Vagina (tissue), 2 donors: ENCODE measurements at regions not wholly inside any gene's neighbourhood (a gene's known extent, or its start where the extent isn't known, plus 50 kb on each side); places are given as distances from the start of the nearest gene placed in this dataset.

Experiments
- DNase-seq, 2 donors: peaks; one replicate each; pipeline ENCODE4 v3.0.0-alpha.2; 2017; ENCODE audit errors: extremely low spot score in 2 of 2
- H3K27ac ChIP-seq: fragments of 200-600 bp; sonication (generic); one replicate; pipeline ENCODE4 v1.5.1; 2019
- H3K27me3 ChIP-seq: fragments of 200-600 bp; sonication (generic); one replicate; pipeline ENCODE4 v1.5.1; 2019
- H3K36me3 ChIP-seq, 2 donors: fragments of 200-600 bp; sonication (generic); one replicate each; pipeline ENCODE4 v1.5.1; 2017 to 2019
- H3K4me1 ChIP-seq: fragments of 200-600 bp; sonication (generic); one replicate; pipeline ENCODE4 v1.5.1; 2019
- H3K4me3 ChIP-seq, 2 donors: fragments of 200-600 bp; sonication (generic); 1 replicate in 1 of 2; 2 replicates in 1 of 2; pipeline ENCODE4 v1.5.1; 2016 to 2019
- H3K9me3 ChIP-seq: fragments of 200-600 bp; sonication (generic); one replicate; pipeline ENCODE4 v1.5.1; 2019
- CTCF ChIP-seq, 3 experiments: fragments of 450-650 bp in 2 of 3; fragments of 200-600 bp in 1 of 3; sonication (generic) in 1 of 3; IDR thresholded peaks; one replicate each; pipeline ENCODE4 v1.5.1; 2017 to 2019; ENCODE audit warnings: antibody characterized with exemption in 3 of 3, mild to moderate bottlenecking in 2 of 3, moderate library complexity in 2 of 3
- POLR2A ChIP-seq, 2 donors: fragments of 450-650 bp; IDR thresholded peaks; one replicate each; pipeline ENCODE4 v1.6.1; 2017; ENCODE audit warnings: antibody characterized with exemption in 2 of 2, mild to moderate bottlenecking in 2 of 2, moderate library complexity in 2 of 2
- POLR2AphosphoS5 ChIP-seq, 2 donors: sonication (generic); formaldehyde crosslinking; IDR thresholded peaks; one replicate each; pipeline ENCODE4 v1.9.0; 2017; ENCODE audit warnings: antibody characterized with exemption in 2 of 2, mild to moderate bottlenecking in 2 of 2, low read depth in 1 of 2; ENCODE audit not compliant: insufficient read depth in 1 of 2
- intact Hi-C: fragments of 100-400 bp; cut with DNase I; formaldehyde crosslinking; loops from one replicate; pipeline ENCODE4 v1.15.1; 2023

GRCh38 chr4:67101612-67102011 is 443.7 kb downstream of the CENPC start:
- no peak overlapping the region for H3K4me3 ChIP-seq
- no peaks in the 10 kb centered on the region for H3K27me3 ChIP-seq
- intact Hi-C loops: no loop called here
- H3K9me3 ChIP-seq: no peaks in the 10 kb centered on the region
- DNase-seq: no peak
- no peak overlapping the region for H3K27ac ChIP-seq
- TF ChIP-seq POLR2A (IDR thresholded peaks at IDR 0.05): no peak
- no peak for TF ChIP-seq POLR2AphosphoS5 (IDR thresholded peaks at IDR 0.05; ENCODE audit: insufficient read depth in 1 of 2, low read depth in 1 of 2)
- no peaks in the 10 kb centered on the region for H3K36me3 ChIP-seq
- H3K4me1 ChIP-seq: no peaks in the 10 kb centered on the region

GRCh38 chr4:67092351-67092750 is 453.0 kb downstream of the CENPC start:
- no peaks in the 10 kb centered on the region for H3K36me3 ChIP-seq
- no peak overlapping the region for H3K4me3 ChIP-seq
- intact Hi-C loops: no loop called here
- H3K27ac ChIP-seq: no peak overlapping the region
- DNase-seq: no peak
- no peaks in the 10 kb centered on the region for H3K4me1 ChIP-seq
- no peaks in the 10 kb centered on the region for H3K9me3 ChIP-seq
- TF ChIP-seq CTCF (IDR thresholded peaks at IDR 0.05) (no peak), POLR2AphosphoS5 (IDR thresholded peaks at IDR 0.05; ENCODE audit: insufficient read depth in 1 of 2, low read depth in 1 of 2) (no peak), POLR2A (IDR thresholded peaks at IDR 0.05) (no peak)
- no peaks in the 10 kb centered on the region for H3K27me3 ChIP-seq

GRCh38 chr4:67091673-67092072 is 453.6 kb downstream of the CENPC start:
- no peaks in the 10 kb centered on the region for H3K36me3 ChIP-seq
- H3K27ac ChIP-seq: no peak overlapping the region
- H3K27me3 ChIP-seq: no peaks in the 10 kb centered on the region
- H3K9me3 ChIP-seq: no peaks in the 10 kb centered on the region
- no peak for TF ChIP-seq POLR2A (IDR thresholded peaks at IDR 0.05)
- no peak for TF ChIP-seq POLR2AphosphoS5 (IDR thresholded peaks at IDR 0.05; ENCODE audit: insufficient read depth in 1 of 2, low read depth in 1 of 2)
- no peak for TF ChIP-seq CTCF (IDR thresholded peaks at IDR 0.05)
- H3K4me1 ChIP-seq: no peaks in the 10 kb centered on the region
- intact Hi-C loops: no loop called here
- no peak for DNase-seq
- no peak overlapping the region for H3K4me3 ChIP-seq

GRCh38 chr4:67087897-67088296 is 457.4 kb downstream of the CENPC start:
- TF ChIP-seq POLR2A (IDR thresholded peaks at IDR 0.05): no peak
- TF ChIP-seq POLR2AphosphoS5 (IDR thresholded peaks at IDR 0.05; ENCODE audit: insufficient read depth in 1 of 2, low read depth in 1 of 2): no peak
- TF ChIP-seq CTCF (IDR thresholded peaks at IDR 0.05): peak in 1 of 3 experiments; percentile 25
- no peak overlapping the region for H3K4me3 ChIP-seq
- no peak overlapping the region for H3K27ac ChIP-seq
- H3K9me3 ChIP-seq: no peaks in the 10 kb centered on the region
- H3K36me3 ChIP-seq: no peaks in the 10 kb centered on the region
- H3K4me1 ChIP-seq: no peaks in the 10 kb centered on the region
- no peaks in the 10 kb centered on the region for H3K27me3 ChIP-seq
- DNase-seq: no peak
- intact Hi-C loops: no loop called here

- Histone ChIP-seq H3K27ac (no peak overlapping the region), H3K27me3 (no peaks in the 10 kb centered on the region), H3K9me3 (no peaks in the 10 kb centered on the region), H3K4me3 (no peak overlapping the region), H3K4me1 (no peaks in the 10 kb centered on the region), H3K36me3 (no peaks in the 10 kb centered on the region)
- no peak for TF ChIP-seq POLR2A (IDR thresholded peaks at IDR 0.05)
- no peak for TF ChIP-seq POLR2AphosphoS5 (IDR thresholded peaks at IDR 0.05; ENCODE audit: insufficient read depth in 1 of 2, low read depth in 1 of 2)
- no peak for TF ChIP-seq CTCF (IDR thresholded peaks at IDR 0.05)
- no peak for DNase-seq
- intact Hi-C loops: no loop called here
These were observed 460.5 kb downstream of the CENPC start for GRCh38 chr4:67084783-67085182.

GRCh38 chr4:67083496-67083895 is 461.8 kb downstream of the CENPC start:
- DNase-seq: no peak
- no peaks in the 10 kb centered on the region for H3K36me3 ChIP-seq
- no peaks in the 10 kb centered on the region for H3K9me3 ChIP-seq
- H3K4me3 ChIP-seq: no peak overlapping the region
- no peak overlapping the region for H3K27ac ChIP-seq
- H3K27me3 ChIP-seq: no peaks in the 10 kb centered on the region
- no peak for TF ChIP-seq POLR2AphosphoS5 (IDR thresholded peaks at IDR 0.05; ENCODE audit: insufficient read depth in 1 of 2, low read depth in 1 of 2)
- no peak for TF ChIP-seq CTCF (IDR thresholded peaks at IDR 0.05)
- TF ChIP-seq POLR2A (IDR thresholded peaks at IDR 0.05): no peak
- intact Hi-C loops: no loop called here
- no peaks in the 10 kb centered on the region for H3K4me1 ChIP-seq
